Osteoblast (primary cell): ENCODE measurements at regions not wholly inside any gene's neighbourhood (a gene's known extent, or its start where the extent isn't known, plus 50 kb on each side); places are given as distances from the start of the nearest gene placed in this dataset.

ENCODE experiments used
- DNase-seq: peaks from one replicate; pipeline ENCODE4 v3.0.0; 2011; ENCODE audit warnings: low spot score, mixed read lengths; ENCODE audit not compliant: insufficient read length; ENCODE audit errors: missing footprints
- H2AFZ ChIP-seq: 2 replicates; pipeline ENCODE4 v1.6.0; 2011; ENCODE audit warnings: mild to moderate bottlenecking, low read length
- H3K27ac ChIP-seq: 2 replicates; pipeline ENCODE4 v1.5.1; 2011; ENCODE audit warnings: mild to moderate bottlenecking, low read depth, low read length, moderate library complexity
- H3K27me3 ChIP-seq: 2 replicates; pipeline ENCODE4 v1.6.0; 2012; ENCODE audit warnings: mild to moderate bottlenecking, control low read depth, inconsistent platforms, low read length, moderate library complexity; ENCODE audit not compliant: insufficient read depth
- H3K36me3 ChIP-seq: 2 replicates; pipeline ENCODE4 v1.5.1; 2011; ENCODE audit warnings: mild to moderate bottlenecking, low read length, control low read depth, moderate library complexity; ENCODE audit not compliant: insufficient read depth
- H3K4me1 ChIP-seq: 2 replicates; pipeline ENCODE4 v1.5.1; 2011; ENCODE audit warnings: mild to moderate bottlenecking, low read length, control low read depth, moderate library complexity; ENCODE audit not compliant: insufficient read depth
- H3K4me2 ChIP-seq: 2 replicates; pipeline ENCODE4 v1.6.0; 2011; ENCODE audit warnings: mild to moderate bottlenecking, low read length; ENCODE audit not compliant: insufficient read depth
- H3K4me3 ChIP-seq: fragments of 200-600 bp; sonication (generic); 3 replicates; pipeline ENCODE4 v1.5.1; 2012; ENCODE audit warnings: mild to moderate bottlenecking, low read length, inconsistent platforms; ENCODE audit not compliant: insufficient read depth
- H3K79me2 ChIP-seq: 2 replicates; pipeline ENCODE4 v1.6.0; 2012; ENCODE audit warnings: mild to moderate bottlenecking, low read length, control low read depth, inconsistent platforms; ENCODE audit not compliant: insufficient read depth
- H3K9me3 ChIP-seq: 2 replicates; pipeline ENCODE4 v1.5.1; 2011; ENCODE audit warnings: low read depth, low read length, control low read depth
- H4K20me1 ChIP-seq: 2 replicates; pipeline ENCODE4 v1.6.0; 2012; ENCODE audit warnings: mild to moderate bottlenecking, low read length, control low read depth; ENCODE audit not compliant: insufficient read depth
- CTCF ChIP-seq: IDR thresholded peaks from 2 replicates; pipeline ENCODE4 v1.5.1; 2011; ENCODE audit warnings: mild to moderate bottlenecking, low read depth, low read length, moderate library complexity; ENCODE audit errors: extremely low read depth

- H3K27ac ChIP-seq, result no peak overlapping the region
- no peaks in the 10 kb centered on the region for H3K36me3 ChIP-seq
- no peaks in the 10 kb centered on the region for H3K9me3 ChIP-seq
- no peaks in the 10 kb centered on the region for H4K20me1 ChIP-seq
- no peaks in the 10 kb centered on the region for H3K79me2 ChIP-seq
- no peak for DNase-seq
- no peak for TF ChIP-seq CTCF
- H2AFZ ChIP-seq, result no peak overlapping the region
- H3K4me1 ChIP-seq, result no peaks in the 10 kb centered on the region
- no peak overlapping the region for H3K4me3 ChIP-seq
- no peaks in the 10 kb centered on the region for H3K27me3 ChIP-seq
- no peak overlapping the region for H3K4me2 ChIP-seq
Observed at GRCh38 chr4:124092101-124092500, 620.4 kb downstream of the ANKRD50 start.

- Histone ChIP-seq H3K4me3 (no peak overlapping the region), H3K27ac (no peak overlapping the region), H3K79me2 (no peaks in the 10 kb centered on the region), H4K20me1 (no peaks in the 10 kb centered on the region), H3K9me3 (no peaks in the 10 kb centered on the region), H3K36me3 (no peaks in the 10 kb centered on the region), H3K27me3 (no peaks in the 10 kb centered on the region), H2AFZ (no peak overlapping the region), H3K4me1 (peaks cover under 1% of the 10 kb centered on the region), H3K4me2 (no peak overlapping the region)
- no peak for TF ChIP-seq CTCF
- no peak for DNase-seq
Observed at GRCh38 chr4:124092541-124092984, 620.0 kb downstream of the ANKRD50 start.

GRCh38 chr4:124095621-124096020 lies 616.9 kb downstream of the ANKRD50 start:
- Histone ChIP-seq H2AFZ (no peak overlapping the region), H3K4me3 (no peak overlapping the region), H3K27me3 (no peaks in the 10 kb centered on the region), H3K4me1 (peaks cover 4% of the 10 kb centered on the region), H3K36me3 (no peaks in the 10 kb centered on the region), H3K9me3 (no peaks in the 10 kb centered on the region), H3K79me2 (no peaks in the 10 kb centered on the region), H3K4me2 (no peak overlapping the region), H3K27ac (no peak overlapping the region), H4K20me1 (no peaks in the 10 kb centered on the region)
- TF ChIP-seq CTCF, result no peak
- DNase-seq, result no peak

- no peak overlapping the region for H3K4me2 ChIP-seq
- no peaks in the 10 kb centered on the region for H3K27me3 ChIP-seq
- H2AFZ ChIP-seq, result no peak overlapping the region
- H3K27ac ChIP-seq, result no peak overlapping the region
- no peaks in the 10 kb centered on the region for H3K79me2 ChIP-seq
- H3K9me3 ChIP-seq, result no peaks in the 10 kb centered on the region
- no peaks in the 10 kb centered on the region for H3K36me3 ChIP-seq
- TF ChIP-seq CTCF, result no peak
- peaks cover 4% of the 10 kb centered on the region for H3K4me1 ChIP-seq
- no peak overlapping the region for H3K4me3 ChIP-seq
- no peaks in the 10 kb centered on the region for H4K20me1 ChIP-seq
- DNase-seq, result no peak
Observed at GRCh38 chr4:124096290-124096689, 616.2 kb downstream of the ANKRD50 start.
